ENCODE measurements at regions not wholly inside any gene's neighbourhood (a gene's known extent, or its start where the extent isn't known, plus 50 kb on each side); places are given as distances from the start of the nearest gene placed in this dataset.

GRCh38 chr5:168228668-168229067 is 62.8 kb upstream of the WWC1 start:
- no peak for DNase-seq

GRCh38 chr5:168234133-168234532 is 57.3 kb upstream of the WWC1 start:
- DNase-seq: no peak

GRCh38 chr5:168238463-168238862 is 53.0 kb upstream of the WWC1 start:
- DNase-seq: no peak

- no peak for DNase-seq
Measured at GRCh38 chr5:168239325-168239724, 52.1 kb upstream of the WWC1 start.

Measured in muscle of arm (tissue), 1 donor.